Stimulated activated CD8-positive, alpha-beta memory T cell treated with anti-CD3 and anti-CD28 coated beads, Interleukin-7, amount 100 ng/mL, for 4 hours (primary cell): ENCODE measurements at regions not wholly inside any gene's neighbourhood (a gene's known extent, or its start where the extent isn't known, plus 50 kb on each side); places are given as distances from the start of the nearest gene placed in this dataset.

Experiments
- DNase-seq, 2 donors: peaks; one replicate each; pipeline ENCODE4 v3.0.0-alpha.2; 2020; ENCODE audit warnings: low read depth in 2 of 2

DNA sequence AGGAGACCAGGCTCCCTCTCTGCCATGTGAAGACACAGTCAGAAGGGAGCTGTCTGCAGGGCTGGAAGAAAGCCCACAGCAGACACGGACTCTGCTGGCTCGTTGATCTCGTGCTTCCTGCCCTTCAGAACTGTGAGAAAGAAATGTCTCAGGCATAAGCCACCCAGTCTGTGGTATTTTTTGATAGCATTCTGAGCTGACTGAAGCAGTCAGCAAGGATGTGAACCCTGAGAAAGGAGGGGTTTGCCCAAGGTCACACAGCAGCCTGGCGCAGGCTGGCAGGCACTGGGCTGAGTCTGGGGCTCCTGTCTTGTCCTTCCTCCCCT lies 255.1 kb upstream of the B3GAT1 start:
- DNase-seq, result no peak

DNA sequence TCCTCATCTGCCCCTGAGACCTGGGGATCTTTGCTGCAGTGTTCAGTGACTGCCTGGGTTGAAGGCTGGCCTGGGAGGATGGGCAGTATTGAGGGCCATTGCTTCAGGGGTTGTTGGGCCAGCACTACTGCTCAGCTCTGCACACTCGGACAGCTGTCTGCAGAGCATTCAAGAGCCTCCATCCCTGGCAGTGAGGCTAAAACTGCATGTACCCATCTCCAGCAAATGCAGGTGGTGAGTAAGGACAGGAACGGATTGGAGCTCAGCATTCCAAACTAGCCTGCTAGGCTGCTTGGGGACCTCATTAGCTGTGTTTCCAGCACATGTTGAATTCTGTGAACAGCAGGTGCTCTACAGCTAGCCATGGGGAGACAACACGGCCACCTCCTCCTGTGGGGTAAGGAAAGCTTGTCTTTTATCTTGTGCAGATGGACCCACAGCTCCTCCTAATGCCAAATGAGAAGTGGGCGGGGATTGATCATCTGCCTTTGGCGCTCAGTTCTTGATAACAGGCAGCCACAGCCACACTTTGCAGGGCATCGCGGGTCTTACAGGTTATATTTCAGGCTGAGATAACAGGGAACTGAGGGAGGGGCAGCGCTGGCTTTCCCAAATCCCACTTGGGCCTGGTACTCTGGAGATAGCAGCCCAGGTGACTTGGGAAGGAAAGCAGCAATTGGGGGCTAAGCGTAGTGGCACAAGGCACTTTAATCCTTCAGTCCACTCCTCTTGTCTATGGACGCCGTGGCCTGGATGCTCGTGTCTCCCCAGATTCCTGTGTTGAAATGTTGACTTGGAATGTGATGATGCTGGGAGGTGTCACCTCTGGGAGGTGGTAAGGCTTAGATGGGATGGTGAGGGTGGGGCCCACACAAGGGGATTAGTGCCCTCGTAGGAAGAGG lies 254.5 kb upstream of the B3GAT1 start:
- no peak for DNase-seq

DNA sequence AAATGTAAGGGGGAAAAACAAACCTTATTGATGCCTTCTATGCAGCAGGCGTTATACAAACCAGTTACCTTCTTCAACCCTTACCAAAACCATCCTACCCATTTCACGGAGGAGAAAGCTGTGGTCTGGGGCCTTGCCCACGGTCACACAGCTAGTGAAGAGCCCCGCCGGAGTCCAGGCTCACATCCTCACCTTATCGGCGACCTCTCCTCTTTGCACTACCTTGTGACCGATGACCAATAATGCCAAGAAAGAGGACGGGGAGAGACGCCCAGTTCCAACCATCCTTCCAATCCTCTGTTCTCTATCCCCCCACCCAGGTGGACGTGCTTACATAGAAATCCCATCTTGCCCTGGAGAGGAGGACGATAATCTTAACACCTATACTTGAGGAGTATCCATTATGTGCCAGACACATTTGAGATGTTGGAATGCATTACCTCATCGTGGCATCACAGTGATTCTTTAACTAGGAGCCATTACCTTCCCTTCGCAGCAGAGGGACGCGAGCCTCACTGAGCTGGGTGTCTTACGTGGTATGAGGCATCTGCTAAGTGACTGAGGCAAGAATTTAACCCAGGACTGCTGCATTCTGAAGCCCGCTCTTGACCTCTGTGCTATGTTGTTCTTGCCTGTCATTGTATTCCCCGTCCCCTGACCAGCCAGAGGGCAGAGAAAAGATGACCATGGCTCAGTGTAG lies 253.7 kb upstream of the B3GAT1 start:
- DNase-seq, result no peak

DNA sequence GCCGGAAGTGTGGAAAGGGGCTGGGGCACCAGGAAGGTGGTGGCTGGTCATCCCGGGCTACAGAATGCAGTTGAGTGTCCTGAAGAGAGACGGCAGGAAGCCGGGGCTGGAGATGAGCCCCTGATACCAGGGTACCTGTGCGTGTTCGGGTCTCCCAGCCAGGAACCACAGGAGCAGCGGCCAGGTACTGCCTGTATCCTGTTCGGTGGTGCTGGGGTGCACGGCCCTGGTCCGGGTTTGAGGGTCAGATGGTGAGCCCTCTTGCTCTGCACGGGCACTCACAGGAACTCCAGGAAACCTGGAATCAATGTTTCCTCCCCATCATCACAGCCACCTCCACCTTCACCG lies 253.1 kb upstream of the B3GAT1 start:
- no peak for DNase-seq

DNA sequence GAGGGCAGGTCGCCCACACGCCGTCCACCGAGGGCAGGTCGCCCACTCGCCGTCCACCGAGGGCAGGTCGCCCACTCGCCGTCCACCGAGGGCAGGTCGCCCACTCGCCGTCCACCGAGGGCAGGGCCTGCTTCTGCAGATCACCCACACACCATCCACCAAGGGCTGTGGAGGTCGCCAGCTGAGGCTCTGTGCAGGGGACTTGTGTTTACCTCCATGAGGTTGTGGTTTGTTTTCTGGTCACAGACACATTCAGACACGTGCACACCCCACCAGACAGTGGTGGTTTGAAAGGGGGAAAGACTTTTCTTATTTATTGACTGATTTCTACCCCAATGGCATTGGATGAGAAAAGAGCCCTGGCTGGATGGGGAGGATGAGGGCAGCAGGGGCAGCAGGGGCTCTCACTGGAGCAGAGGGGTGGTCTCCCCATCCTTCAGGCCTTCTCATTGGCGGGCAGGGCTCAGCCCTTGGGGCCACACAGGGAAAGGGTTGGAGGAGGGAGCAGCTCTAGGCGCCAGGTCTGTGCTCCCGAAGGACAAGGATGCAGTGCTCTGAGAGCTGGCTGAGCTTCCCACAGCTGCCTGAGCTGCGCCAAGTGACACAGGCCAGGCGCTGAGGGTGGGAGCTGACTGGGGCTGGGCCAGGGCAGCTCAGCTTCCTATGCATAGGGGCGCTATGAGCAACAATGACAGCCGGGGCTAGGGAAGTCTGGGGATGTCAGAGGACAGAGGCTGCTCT lies 252.6 kb upstream of the B3GAT1 start:
- no peak for DNase-seq

DNA sequence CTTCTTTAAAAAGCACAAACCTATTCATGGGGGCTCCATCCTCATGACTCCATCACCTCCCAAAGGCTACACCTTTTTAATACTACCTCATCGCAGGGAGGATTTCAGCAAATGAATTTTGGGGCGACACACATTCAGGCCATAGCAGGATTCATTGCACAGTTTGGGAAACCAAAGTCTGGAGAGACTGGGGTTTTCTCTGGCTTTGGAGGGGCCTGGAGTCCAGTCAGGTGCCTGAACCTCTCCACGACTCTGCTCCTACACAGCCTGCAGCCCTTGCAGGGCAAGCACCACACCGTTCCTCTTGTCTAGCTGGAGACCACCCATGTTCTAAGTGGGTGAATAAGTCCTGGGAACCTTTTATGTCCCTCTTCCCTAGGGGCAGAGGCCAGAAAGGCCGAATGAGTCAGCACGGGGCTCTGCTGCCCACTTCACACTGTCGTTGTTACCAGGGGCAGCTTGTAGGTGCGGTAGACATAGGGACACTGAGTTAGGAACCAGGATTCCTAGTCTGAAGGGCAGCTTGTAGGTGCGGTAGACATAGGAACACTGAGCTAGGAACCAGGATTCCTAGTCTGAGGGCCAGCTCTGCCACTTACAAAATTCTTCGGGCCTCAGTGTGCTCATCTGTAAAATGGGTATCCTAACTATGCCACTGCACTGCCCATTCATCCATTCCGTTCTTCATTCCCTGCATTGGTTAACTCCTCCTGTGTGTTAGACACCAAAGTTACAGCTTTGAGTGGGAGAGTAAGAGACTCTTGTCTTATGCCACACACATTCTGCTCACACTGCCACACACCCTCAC lies 251.7 kb upstream of the B3GAT1 start:
- no peak for DNase-seq

DNA sequence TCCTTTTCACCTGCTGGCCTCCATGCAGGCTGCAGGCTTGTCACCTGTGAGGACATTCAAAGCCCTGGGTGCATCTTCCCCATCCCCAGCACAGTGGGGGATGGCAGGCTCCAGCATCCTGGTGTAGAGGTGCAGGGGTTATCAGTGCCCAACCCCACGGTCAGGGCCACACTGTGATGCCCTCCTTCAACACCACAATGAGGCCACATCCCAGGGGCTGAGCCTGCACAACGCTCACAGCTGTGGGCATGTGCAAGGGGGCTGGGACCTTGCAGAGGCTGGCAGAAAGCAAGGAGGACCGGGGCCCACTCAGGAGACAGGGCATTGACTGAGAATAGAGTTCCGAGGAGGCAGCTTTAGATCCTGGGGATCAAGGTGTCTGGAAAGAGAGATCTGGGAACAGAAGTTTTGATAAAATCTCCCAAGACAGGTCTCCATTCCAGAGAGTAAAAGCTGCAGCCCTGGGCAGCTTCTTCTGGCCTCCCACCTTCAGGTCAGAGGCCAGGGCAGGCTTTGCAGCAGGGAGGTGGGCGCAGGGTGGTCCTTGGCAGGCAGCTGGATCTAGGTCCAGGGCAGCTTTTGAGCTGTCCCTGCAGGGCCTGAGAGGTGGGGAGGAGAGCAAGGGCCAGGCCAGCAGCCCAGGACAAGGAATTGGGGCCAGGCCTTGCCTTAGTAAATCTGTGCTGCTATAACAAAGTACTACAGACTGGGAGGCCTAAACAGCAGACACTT lies 250.8 kb upstream of the B3GAT1 start:
- no peak for DNase-seq

DNA sequence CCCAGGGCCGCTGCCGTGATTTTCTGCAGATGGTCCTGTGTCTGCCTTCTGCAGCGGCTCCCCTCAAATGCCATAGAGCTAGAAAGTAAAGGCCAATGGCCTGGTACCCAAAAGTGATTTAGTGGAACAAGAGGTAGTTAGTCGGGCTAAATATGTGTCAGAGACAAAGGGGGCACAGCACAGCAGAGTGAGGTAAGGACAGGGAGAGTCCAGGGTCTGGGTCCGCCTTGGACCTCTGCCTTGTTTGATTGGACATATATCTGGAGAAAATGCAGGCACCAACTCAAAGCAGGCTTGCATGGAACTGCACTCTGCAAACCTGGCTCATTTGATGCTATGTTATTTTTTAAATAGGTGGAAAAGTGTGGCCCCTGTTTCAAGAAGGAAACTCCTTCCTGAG lies 249.6 kb upstream of the B3GAT1 start:
- DNase-seq, result no peak

DNA sequence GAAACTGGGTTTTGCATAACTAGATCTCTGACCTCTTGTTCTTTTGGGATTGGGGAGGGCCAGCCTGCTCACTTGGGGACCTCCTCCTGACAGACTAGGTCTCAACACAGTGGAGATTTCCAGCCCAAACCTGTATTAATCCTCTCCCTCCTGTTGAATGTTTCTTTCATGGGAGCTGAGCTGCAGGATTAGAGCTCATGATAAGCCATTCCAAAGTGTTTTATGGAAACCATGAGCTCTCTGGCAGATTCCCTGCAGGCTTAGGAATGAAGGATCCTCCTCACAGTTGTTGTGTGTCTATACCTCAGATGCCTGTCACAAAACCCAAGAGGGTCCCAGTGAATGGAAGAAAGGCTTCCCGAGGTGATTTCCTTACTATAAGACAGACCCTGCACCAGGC lies 248.4 kb upstream of the B3GAT1 start:
- no peak for DNase-seq

DNA sequence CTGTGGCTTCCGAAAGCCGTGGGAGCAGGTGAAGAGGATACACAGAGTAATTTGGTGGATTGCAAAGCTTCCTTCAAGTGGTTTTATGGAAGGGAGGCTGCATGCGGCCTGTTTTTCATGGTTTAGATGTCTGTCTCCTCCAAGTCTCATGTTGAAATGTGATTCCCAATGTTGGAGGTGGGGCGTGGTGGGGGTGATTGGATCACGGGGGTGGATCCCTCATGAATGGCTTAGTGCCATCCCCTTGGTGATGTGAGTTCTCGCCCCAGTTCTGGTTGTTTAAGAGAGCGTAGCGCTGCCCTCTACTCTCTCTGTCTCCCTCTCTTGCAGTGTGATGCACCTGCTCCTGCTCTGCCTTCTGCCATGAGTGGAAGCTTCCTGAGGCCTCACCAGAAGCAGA lies 247.8 kb upstream of the B3GAT1 start:
- no peak for DNase-seq

DNA sequence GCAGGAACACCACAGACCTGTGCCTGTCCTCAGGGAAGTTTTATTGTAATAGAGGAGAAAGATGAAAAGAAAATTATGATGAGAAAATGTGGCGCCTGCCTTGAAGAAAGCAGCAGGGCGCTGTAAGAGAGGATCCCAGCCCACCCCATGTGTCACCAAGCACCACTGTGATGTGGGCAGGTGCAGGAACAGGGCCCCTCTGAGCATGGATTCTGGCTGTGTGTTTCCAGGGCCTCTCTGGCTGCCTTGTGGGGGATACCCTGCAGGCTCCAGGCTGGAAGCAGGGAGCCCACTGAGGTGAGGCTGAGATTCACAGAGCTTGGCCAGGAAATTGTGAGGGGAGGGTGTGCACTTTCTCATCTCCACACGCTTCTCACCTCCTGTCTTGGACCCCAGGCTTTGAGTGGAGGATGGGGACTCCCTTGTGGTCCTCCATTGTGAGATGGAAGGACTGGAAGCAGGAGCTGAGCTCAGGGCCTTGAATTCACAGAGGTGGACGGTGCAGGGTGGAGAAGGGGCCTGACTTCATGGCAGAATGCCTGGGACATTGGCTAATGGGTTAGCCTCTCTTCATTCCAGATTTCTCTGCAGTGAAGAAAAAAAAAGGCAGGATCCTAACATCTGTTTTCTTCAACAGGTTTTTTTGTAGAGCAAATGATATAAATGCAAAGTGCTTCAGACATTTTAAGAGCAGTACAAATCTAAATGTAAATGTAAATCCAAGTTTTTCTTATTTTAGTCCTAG lies 246.6 kb upstream of the B3GAT1 start:
- no peak for DNase-seq

DNA sequence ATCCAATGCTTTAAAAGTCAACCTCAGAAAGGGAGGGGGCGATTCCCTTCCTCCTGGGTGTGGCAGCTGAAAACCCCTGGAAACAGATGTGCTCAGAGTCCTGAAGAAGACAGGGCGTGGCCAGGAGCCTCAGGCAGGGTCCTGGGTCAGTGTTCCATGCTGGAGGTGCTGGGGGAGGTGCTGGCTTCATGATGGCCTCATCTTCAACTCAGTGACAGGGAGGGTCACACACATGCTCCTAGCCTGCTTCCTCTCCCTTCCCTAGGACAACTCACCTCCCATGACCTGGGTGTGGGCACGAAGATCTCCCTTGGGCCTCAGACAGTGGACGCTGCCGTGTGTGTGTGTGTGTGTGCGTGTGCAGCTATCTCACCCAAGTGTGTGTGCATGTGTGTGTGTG lies 245.6 kb upstream of the B3GAT1 start:
- DNase-seq, result no peak

DNA sequence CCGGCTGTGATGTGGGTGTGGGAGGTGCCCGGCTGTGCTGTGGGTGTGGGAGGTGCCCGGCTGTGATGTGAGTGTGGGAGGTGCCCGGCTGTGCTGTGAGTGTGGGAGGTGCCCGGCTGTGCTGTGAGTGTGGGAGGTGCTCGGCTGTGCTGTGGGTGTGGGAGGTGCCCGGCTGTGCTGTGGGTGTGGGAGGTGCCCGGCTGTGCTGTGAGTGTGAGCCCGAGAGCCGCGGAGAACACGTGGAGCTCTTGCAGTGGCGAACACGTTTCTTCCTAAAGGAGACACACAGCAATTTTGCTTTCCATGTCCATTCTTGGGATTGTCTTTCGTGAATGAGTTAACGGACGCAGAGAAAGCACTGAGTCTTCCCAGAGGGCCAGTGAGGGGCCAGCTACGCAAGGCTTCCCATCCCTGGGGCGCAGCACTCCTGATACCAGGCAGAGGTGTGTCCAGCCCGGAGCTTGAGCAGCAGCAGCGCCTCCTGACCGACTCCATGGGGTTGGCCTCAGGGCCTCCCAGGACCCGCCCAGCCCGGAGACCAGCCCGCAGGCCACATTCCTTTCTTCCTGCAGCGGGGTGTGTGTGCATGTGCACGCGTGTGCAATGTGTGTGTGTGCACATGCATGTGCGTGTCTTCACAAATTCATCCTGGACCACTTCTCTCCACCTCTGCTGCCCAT lies 245.0 kb upstream of the B3GAT1 start:
- DNase-seq, result peak in 1 of 2 donors; percentile 2

DNA sequence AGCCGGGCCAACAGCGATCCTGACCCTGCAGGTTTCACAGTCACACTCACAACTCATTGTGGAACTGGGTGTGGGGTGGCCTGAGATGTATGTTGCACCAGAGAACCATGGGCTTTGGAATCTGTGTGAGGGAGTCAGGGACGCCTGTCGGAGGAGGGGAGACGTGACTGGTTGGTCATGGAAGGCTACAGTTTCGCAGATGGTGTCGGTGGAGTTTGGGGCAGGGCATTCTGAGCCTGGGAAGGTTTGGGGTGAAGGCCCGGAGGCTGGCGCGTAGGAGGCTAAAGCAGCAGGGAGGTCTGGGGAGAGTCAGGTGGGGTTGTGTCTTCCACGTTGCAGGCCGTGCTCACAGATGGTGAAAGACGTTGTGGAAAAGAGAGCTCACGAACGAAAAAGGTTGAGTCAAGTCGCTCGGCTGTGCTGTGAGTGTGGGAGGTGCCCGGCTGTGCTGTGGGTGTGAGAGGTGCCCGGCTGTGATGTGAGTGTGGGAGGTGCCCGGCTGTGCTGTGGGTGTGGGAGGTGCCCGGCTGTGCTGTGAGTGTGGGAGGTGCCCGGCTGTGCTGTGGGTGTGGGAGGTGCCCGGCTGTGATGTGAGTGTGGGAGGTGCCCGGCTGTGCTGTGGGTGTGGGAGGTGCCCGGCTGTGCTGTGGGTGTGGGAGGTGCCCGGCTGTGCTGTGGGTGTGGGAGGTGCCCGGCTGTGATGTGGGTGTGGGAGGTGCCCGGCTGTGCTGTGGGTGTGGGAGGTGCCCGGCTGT lies 244.2 kb upstream of the B3GAT1 start:
- peak in 1 of 2 donors; percentile 12 for DNase-seq

DNA sequence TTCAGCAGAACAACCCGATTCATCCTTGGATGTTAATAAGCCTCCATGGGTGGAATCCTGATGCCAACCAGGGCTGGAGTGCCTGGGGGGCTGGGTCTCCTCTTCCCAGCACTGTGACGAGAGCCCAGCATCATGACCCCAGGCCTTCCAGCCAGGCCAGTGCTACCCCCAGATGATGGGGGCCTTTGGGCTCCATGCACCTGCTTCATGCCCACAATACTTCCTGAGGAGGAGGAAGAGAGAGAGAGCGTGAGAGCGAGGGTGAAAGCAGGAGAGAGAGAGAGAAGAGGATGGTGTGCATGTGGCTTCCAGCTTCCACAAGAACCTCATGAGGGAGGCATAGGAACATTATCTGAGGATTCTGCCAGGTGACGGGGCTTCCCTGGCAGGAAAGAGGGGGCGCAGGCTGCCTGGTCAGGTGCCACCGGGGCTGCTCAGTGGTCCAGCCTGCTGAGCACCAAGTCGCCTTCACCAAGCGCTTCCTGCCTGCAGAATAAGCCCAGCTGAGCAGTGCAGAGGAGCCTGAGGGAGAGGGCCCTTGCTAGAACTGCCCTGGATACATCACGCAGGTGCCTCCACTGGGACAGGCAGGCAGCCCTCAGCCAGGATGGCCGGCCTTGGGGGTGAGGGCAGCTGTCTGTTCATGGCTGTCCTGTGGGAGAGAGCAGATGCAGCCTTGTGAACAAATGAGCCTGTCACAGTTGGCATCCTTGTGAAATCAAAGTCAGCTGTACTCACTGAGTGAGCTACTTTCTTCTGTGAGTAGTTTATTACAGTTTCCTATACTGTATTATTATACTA lies 243.3 kb upstream of the B3GAT1 start:
- DNase-seq, result no peak

DNA sequence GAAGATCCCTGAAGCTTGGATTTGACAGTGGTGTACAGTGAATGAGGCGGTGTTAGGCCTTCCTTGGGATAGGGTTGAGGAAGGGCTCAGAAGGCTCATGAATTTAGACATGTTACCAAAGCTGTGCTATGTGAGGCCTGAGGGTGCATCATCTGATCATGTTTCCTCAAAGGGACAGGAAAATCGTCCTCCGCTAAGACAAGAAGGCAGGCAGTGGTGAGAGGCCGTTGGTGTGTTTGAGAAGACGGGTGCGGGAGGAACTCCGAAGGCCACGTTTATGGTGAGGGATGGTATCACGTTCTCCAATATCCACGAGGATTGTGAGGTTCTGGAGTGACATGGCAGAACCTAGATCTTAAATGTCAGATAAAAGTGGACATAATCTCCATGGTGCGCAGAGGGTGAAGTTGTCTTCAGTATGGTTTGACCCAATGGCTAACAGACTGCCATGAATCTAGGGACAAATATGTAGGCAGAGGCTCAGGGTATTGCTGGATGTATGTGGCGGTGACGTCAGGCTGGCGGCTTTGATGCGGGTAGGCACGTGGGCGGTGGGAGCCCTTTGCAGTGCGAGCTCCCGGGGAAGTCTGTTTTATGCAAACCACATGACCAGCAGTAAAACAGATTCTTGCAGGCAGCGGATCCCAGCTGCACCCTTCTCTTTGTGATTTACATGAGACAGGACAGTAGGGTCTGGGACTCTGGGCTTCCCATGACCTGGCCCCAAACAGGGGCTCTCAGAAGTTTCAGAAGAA lies 242.3 kb upstream of the B3GAT1 start:
- peak in 1 of 2 donors; percentile 40 for DNase-seq

DNA sequence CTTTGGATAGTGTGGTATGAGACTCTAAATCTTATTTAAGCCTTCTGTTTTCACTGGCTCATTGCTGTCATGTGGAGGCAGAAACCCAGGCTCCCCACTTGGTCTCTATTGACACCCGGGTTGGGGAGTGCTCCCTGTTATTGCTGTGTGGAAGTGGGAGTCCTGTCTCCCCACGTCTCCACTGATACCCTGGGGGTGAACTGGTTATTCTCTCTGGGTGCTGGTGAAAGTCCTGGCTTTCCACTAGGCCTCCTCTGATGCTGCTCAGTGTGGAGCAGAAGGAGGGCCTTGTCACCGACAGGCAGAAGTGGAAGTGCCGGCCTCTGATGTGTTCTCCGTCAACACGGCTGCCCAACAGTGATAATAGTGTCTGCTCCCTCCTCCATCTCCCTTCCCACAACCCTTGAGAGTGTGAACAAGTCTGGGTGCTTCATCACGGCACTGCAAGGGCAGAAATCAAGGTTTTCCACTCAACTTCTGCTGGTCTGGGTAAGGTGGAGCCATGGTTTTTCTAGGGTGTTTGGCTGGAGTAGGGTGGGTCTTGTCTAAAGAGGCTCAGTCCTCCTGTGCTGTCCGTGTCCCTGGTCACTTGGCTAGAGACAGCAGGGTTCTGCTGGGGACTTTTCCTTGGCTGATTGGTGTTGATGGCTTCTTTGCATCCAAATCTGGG lies 240.7 kb upstream of the B3GAT1 start:
- no peak for DNase-seq
